ENCODE measurements at regions not wholly inside any gene's neighbourhood (a gene's known extent, or its start where the extent isn't known, plus 50 kb on each side); places are given as distances from the start of the nearest gene placed in this dataset.

GRCh38 chr3:16103472-16103871 is 71.0 kb upstream of the GALNT15 start:
- H3K4me3 ChIP-seq (ENCODE audit: low read depth, low read length): no peak overlapping the region
- TF ChIP-seq, protein P1, sequence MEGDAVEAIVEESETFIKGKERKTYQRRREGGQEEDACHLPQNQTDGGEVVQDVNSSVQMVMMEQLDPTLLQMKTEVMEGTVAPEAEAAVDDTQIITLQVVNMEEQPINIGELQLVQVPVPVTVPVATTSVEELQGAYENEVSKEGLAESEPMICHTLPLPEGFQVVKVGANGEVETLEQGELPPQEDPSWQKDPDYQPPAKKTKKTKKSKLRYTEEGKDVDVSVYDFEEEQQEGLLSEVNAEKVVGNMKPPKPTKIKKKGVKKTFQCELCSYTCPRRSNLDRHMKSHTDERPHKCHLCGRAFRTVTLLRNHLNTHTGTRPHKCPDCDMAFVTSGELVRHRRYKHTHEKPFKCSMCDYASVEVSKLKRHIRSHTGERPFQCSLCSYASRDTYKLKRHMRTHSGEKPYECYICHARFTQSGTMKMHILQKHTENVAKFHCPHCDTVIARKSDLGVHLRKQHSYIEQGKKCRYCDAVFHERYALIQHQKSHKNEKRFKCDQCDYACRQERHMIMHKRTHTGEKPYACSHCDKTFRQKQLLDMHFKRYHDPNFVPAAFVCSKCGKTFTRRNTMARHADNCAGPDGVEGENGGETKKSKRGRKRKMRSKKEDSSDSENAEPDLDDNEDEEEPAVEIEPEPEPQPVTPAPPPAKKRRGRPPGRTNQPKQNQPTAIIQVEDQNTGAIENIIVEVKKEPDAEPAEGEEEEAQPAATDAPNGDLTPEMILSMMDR (IDR thresholded peaks at IDR 0.05; ENCODE audit: control insufficient read depth, extremely low read depth, insufficient read depth): no peak
- DNase-seq (ENCODE audit: low read depth): no peak

GRCh38 chr3:16104156-16104555 is 70.3 kb upstream of the GALNT15 start:
- H3K4me3 ChIP-seq (ENCODE audit: low read depth, low read length): no peak overlapping the region
- TF ChIP-seq, protein P1 (IDR thresholded peaks at IDR 0.05; ENCODE audit: control insufficient read depth, extremely low read depth, insufficient read depth): no peak
- no peak for DNase-seq (ENCODE audit: low read depth)

DNA sequence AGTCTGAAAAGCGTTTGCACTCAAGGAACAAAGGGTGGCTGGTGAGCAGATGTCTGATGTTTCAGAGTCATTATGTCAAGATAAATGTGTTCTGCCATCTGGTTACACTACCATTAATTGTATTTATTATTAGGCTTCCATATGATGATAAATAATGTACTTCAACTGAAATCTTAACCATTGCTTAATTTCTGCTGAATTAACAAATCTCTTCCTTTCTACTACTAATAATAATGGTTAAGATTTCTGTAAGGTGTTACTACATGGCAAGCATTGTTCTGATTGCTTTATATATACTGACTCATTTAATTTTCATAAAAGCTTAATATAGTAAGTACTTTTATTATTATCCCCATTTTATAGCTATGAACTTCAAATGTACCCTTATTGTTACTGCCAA is 68.4 kb upstream of the GALNT15 start:
- TF ChIP-seq, protein P1 (IDR thresholded peaks at IDR 0.05; ENCODE audit: control insufficient read depth, extremely low read depth, insufficient read depth): no peak
- no peak overlapping the region for H3K4me3 ChIP-seq (ENCODE audit: low read depth, low read length)
- no peak for DNase-seq (ENCODE audit: low read depth)

- TF ChIP-seq, protein P1 (IDR thresholded peaks at IDR 0.05; ENCODE audit: control insufficient read depth, extremely low read depth, insufficient read depth): no peak
- DNase-seq (ENCODE audit: low read depth): no peak
- no peak overlapping the region for H3K4me3 ChIP-seq (ENCODE audit: low read depth, low read length)
Measured at GRCh38 chr3:16108424-16108823, 66.1 kb upstream of the GALNT15 start.

GRCh38 chr3:16109929-16110328 is 64.6 kb upstream of the GALNT15 start:
- DNase-seq (ENCODE audit: low read depth): no peak
- H3K4me3 ChIP-seq (ENCODE audit: low read depth, low read length): no peak overlapping the region

GRCh38 chr3:16112910-16113504 is 61.5 kb upstream of the GALNT15 start:
- TF ChIP-seq, protein P1 (IDR thresholded peaks at IDR 0.05; ENCODE audit: control insufficient read depth, extremely low read depth, insufficient read depth): no peak
- no peak overlapping the region for H3K4me3 ChIP-seq (ENCODE audit: low read depth, low read length)
- DNase-seq (ENCODE audit: low read depth): no peak

More at GRCh38 chr3:16109929-16110328, 64.6 kb upstream of the GALNT15 start:
- TF ChIP-seq, protein P1 (IDR thresholded peaks at IDR 0.05; ENCODE audit: control insufficient read depth, extremely low read depth, insufficient read depth): no peak

- TF ChIP-seq, protein P1 (IDR thresholded peaks at IDR 0.05; ENCODE audit: control insufficient read depth, extremely low read depth, insufficient read depth): no peak
- DNase-seq (ENCODE audit: low read depth): no peak
- no peak overlapping the region for H3K4me3 ChIP-seq (ENCODE audit: low read depth, low read length)
Measured at GRCh38 chr3:16113704-16114103, 60.8 kb upstream of the GALNT15 start.

Measured in LNCaP clone FGC (cell line).